Nephron (organoid): ENCODE measurements at regions not wholly inside any gene's neighbourhood (a gene's known extent, or its start where the extent isn't known, plus 50 kb on each side); places are given as distances from the start of the nearest gene placed in this dataset.
"Not testable (repeated sequence)": the region's sequence is repeated elsewhere in the genome, so short reads cannot be mapped to it uniquely, and the experiment has no call there.

Experiments used
- H3K27ac Mint-ChIP-seq, 3 experiments: 2 replicates each; pipeline ENCODE4 v1.8.0; 2020; ENCODE audit warnings: mixed read lengths in 3 of 3, mild to moderate bottlenecking in 2 of 3, moderate library complexity in 1 of 3
- H3K27me3 Mint-ChIP-seq: 2 replicates; pipeline ENCODE4 v1.8.0; 2021; ENCODE audit warnings: low read depth, mild to moderate bottlenecking, moderate library complexity, mixed read lengths
- H3K36me3 Mint-ChIP-seq: 2 replicates; pipeline ENCODE4 v1.8.0; 2020; ENCODE audit warnings: low read depth, mixed read lengths
- H3K4me1 Mint-ChIP-seq: 2 replicates; pipeline ENCODE4 v1.8.0; 2020; ENCODE audit warnings: mixed read lengths
- H3K4me3 Mint-ChIP-seq, 3 experiments: 2 replicates each; pipeline ENCODE4 v1.8.0; 2020; ENCODE audit warnings: mild to moderate bottlenecking in 3 of 3, mixed read lengths in 3 of 3, moderate library complexity in 2 of 3
- H3K9me3 Mint-ChIP-seq: 2 replicates; pipeline ENCODE4 v1.8.0; 2020; ENCODE audit warnings: mixed read lengths
- CTCF ChIP-seq, 3 experiments: fragments of 200-600 bp; sonication (generic); IDR thresholded peaks; one replicate each; pipeline ENCODE4 v1.5.0; 2021; ENCODE audit warnings: antibody characterized with exemption in 3 of 3; ENCODE audit not compliant: unreplicated experiment in 3 of 3

- TF ChIP-seq CTCF (IDR thresholded peaks at IDR 0.05; ENCODE audit: unreplicated experiment in 3 of 3), result peak; percentile 62 to 70 (median 62)
- Mint-ChIP-seq H3K4me3 (peak overlapping the region; percentile 87 to 88 (median 87)), H3K27me3 (no peaks in the 10 kb centered on the region), H3K27ac (peak overlapping the region; percentile 62 to 79 (median 73)), H3K4me1 (peaks cover 31% of the 10 kb centered on the region), H3K36me3 (no peaks in the 10 kb centered on the region), H3K9me3 (peaks cover 2% of the 10 kb centered on the region)
Observed at GRCh38 chr14:53217316-53217994, 64.3 kb upstream of the DDHD1 start.

GRCh38 chr14:53216955-53217315 is 63.8 kb upstream of the DDHD1 start:
- H3K4me1 Mint-ChIP-seq, result peaks cover 33% of the 10 kb centered on the region
- not testable (repeated sequence) for H3K36me3 Mint-ChIP-seq, H3K9me3 Mint-ChIP-seq, H3K27me3 Mint-ChIP-seq
- peak overlapping the region in 2 of 3 experiments; percentile 62 to 74 for H3K27ac Mint-ChIP-seq
- peak overlapping the region; percentile 87 to 88 (median 87) for H3K4me3 Mint-ChIP-seq

GRCh38 chr14:53216478-53216877 is 63.4 kb upstream of the DDHD1 start:
- H3K36me3 Mint-ChIP-seq, H3K27ac Mint-ChIP-seq, H3K27me3 Mint-ChIP-seq, H3K9me3 Mint-ChIP-seq: not testable (repeated sequence)
- Mint-ChIP-seq H3K4me1 (peaks cover 33% of the 10 kb centered on the region), H3K4me3 (peak overlapping the region; percentile 87 to 88 (median 87))

- Mint-ChIP-seq H3K27me3 (no peaks in the 10 kb centered on the region), H3K4me3 (no peak overlapping the region), H3K4me1 (peaks cover 33% of the 10 kb centered on the region), H3K9me3 (no peaks in the 10 kb centered on the region), H3K36me3 (no peaks in the 10 kb centered on the region), H3K27ac (peak overlapping the region in 1 of 3 experiments; percentile 0)
- no peak for TF ChIP-seq CTCF (IDR thresholded peaks at IDR 0.05; ENCODE audit: unreplicated experiment in 3 of 3)
Observed at GRCh38 chr14:53215101-53215500, 62.0 kb upstream of the DDHD1 start.

GRCh38 chr14:53214384-53214783 is 61.3 kb upstream of the DDHD1 start:
- Mint-ChIP-seq H3K27ac (peak overlapping the region; percentile 58 to 73 (median 71)), H3K4me3 (peak overlapping the region in 1 of 3 experiments; percentile 1), H3K9me3 (no peaks in the 10 kb centered on the region), H3K36me3 (no peaks in the 10 kb centered on the region), H3K27me3 (no peaks in the 10 kb centered on the region), H3K4me1 (peaks cover 33% of the 10 kb centered on the region)
- TF ChIP-seq CTCF (IDR thresholded peaks at IDR 0.05; ENCODE audit: unreplicated experiment in 3 of 3), result no peak

- Mint-ChIP-seq H3K27ac (peak overlapping the region; percentile 58 to 73 (median 71)), H3K27me3 (no peaks in the 10 kb centered on the region), H3K9me3 (peaks cover under 1% of the 10 kb centered on the region), H3K36me3 (no peaks in the 10 kb centered on the region), H3K4me3 (no peak overlapping the region), H3K4me1 (peaks cover 33% of the 10 kb centered on the region)
- TF ChIP-seq CTCF (IDR thresholded peaks at IDR 0.05; ENCODE audit: unreplicated experiment in 3 of 3), result no peak
Observed at GRCh38 chr14:53213761-53214160, 60.6 kb upstream of the DDHD1 start.

GRCh38 chr14:53209370-53209769 is 56.2 kb upstream of the DDHD1 start:
- Mint-ChIP-seq H3K36me3 (no peaks in the 10 kb centered on the region), H3K4me3 (no peak overlapping the region), H3K27ac (no peak overlapping the region), H3K4me1 (peaks cover 13% of the 10 kb centered on the region), H3K9me3 (peaks cover 23% of the 10 kb centered on the region), H3K27me3 (no peaks in the 10 kb centered on the region)
- no peak for TF ChIP-seq CTCF (IDR thresholded peaks at IDR 0.05; ENCODE audit: unreplicated experiment in 3 of 3)
